NK-92 treated with Interleukin-12 subunit alpha and Interleukin-12 subunit beta, amount 100 ng/mL, for 24 hours (cell line): ENCODE measurements at regions not wholly inside any gene's neighbourhood (a gene's known extent, or its start where the extent isn't known, plus 50 kb on each side); places are given as distances from the start of the nearest gene placed in this dataset.

Experiments used
- DNase-seq: peaks from one replicate; lab custom pipeline; 2025; lab: John Stamatoyannopoulos, UW

DNA sequence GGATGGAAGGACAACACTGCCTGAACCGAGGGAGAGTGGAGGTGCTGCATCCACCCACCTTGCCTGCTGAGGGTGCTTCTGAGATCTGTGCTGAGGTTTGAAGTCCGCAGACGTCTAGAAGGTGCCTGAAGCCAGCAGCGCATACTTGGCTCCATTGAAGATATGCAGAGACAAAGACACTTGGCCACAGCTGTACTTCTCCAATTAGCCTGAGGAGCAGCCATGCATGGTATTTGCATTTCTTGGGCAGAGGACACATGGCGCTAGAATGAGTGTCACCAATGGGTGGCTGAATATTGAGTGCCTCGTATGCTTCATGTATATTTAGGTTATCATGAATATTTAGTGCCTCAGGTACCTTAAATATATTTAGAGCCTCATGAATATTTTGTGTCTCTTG is 128.7 kb upstream of the ATP6AP2 start:
- no peak for DNase-seq

DNA sequence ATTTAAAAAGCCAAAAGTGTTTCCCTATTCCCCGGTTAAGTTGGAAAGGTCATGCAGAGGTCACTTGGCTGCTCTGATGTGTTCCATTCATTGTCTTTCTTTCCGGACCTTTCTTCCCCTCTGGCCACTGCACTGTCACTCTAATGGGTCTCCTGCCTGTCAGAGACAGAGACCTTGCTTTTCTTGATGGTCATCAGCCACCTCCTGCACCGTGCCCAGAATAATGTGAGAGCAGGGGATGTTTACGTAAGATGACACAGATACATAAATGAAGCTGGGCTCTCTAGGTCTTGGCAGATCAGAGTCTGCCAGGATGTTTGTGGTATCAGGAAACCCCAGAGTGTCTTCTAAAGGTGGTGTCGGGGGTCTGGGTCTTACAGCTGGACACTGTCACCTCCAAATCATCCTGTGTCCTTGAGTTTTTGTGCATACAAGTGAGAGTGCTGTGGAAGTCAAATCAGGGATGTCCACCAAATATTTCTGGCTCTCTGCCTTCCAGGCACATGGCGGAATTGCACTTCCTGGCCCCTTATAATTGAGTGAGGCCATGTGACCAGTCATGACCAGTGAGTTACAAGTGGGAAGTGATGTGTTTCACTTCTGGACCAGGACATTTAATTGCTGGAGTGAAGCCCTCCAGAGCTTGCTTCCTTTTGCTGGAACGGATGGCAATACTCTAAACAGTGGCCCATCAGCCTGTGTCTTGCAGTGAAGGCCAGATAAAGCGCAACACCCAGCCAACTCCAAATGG is 130.6 kb upstream of the ATP6AP2 start:
- DNase-seq = no peak

DNA sequence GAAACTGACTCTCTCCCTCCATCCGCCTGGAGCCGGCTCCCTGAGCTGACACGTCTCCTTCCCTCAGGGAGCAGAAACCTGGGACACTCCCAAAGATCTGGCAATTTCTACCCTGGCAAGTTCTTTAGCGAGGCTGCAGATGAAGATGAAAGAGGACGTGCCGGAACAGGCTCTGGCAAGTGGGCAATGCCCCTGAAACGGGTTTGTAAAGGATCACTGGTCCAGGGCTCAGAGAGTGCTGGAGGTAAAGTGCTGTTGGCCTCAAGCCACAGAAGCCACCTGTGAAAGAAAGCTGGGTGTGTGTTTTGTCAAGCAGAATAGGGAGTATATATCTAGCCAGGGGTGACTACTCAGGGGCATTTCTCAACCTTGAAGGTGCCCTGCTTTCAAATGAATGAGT is 131.4 kb upstream of the ATP6AP2 start:
- DNase-seq = peak; percentile 4

DNA sequence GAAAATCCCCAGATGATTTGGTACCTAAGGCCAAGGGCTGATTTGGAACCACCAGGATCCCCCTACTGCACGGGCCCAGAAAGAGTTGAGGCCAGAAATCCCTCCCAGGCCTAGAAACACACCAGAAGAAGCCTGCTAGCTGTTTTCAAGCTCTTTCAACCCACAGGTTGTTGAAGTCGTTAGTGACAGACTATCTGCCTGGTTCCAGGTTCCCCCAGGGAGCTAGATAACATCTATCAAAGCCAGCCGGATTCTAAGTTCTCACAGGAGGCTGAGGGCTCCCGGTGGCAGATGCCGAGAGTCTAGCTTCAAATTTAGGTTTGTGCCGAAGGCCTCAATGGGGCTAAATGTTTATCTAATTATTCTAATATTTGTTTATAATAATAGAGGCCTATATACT is 132.0 kb upstream of the ATP6AP2 start:
- DNase-seq = no peak

DNA sequence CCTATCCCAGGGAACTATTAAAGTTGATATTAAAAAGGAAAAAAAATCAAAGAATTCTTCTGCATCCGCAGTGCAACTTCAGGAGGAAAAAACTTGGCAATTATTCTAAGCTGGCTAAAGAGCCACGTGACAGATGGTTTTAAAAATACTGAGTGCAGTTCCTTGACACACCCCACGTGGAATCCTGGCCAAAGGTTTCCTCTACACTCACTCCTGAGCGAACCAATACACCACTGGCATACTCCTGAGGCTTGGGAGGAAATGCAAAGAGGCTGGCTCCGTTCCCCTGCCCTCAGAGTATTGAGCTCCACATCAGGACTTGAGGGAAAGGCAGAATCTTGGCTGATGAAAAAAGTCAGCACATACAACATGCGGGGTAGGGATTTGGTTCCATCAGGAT is 133.8 kb upstream of the ATP6AP2 start:
- DNase-seq = no peak

DNA sequence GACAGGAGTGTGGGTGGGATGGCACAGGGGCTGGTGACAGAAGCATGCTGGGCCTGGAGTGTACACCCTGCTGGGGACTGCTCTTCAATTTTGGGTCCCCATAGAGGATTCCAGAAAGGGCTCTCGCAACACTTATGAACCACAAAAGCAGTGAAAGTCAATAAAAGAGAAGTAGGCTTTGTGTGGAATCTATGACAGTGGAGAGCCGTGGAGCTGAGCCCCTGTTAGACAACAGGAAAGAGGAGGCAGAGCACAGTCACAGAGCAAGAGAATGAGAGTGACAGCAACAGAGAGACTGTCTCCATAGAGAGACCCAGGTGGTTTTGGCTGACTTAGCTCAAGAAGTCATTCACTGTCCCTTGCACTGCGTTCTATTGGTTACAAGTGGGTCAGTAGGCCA is 135.1 kb upstream of the ATP6AP2 start:
- DNase-seq = no peak

DNA sequence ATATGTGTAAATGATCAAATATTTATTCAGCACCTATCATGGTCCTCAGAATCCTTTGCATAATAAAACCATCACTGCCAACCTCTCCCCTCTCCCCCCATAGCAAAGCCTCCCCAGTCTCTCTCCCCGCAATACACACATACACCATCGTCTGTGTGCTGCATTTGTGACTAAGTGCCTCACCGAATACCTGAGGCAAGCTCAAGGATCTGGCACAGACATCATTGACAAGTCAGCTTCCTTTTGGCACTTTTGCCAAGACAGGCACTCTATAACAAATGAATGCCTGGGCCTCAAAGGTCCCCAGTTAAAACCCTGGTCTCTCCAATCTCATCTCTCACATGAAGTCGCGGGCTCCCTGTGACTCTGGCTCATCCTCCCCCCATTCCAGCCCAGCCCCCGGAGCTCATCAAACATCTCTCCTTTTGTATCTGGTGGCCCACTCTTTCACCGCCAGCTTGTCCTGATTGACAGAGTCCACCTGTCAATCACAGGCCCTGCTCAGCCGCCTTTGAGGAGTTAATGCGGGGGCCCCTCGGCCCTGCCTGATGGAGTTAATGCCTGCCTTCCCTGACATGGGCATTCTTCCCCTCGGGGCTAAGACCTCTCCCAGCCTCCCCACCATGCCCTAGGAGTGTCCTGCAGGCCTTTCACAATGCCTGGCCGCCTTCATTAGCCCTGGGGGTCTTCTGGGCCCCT is 135.8 kb upstream of the ATP6AP2 start:
- no peak for DNase-seq

DNA sequence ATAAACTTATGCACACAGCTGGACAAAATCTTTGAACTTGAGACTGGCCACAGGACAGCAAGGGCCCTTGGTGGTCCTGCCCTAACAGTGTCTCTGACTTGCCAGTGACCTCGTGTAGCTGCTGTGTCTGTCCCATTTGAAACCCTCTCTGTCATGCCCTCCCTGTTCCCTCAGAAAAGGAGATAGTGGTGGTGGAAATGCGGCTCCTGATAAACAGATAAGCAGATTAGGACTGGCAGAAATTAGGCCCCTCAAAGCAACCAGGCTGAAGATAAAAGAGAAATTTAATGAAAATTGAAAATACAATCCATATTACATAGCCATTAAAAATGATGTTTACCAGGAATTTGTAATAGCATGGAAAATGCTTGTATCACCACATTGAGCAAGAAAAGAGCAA is 136.6 kb upstream of the ATP6AP2 start:
- DNase-seq = no peak

DNA sequence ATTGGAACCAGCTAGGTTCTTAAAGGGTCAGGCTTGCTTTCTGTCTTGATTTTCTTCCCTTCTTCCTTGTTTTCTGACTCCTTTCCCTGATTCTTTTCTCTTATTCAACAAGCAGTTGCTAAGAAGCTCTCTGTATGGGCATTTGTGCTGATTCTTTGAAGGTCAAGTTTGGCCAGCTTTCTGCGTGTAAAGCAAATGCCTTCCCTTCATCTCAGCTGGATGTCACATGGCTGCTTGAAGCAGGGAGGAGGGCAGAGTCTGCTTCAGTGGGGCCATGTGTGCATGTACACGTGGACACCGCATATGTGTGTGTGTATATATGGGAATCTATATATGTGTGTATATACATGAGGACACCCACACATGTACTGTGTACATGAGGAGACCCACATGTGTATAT is 139.9 kb upstream of the ATP6AP2 start:
- DNase-seq = no peak

DNA sequence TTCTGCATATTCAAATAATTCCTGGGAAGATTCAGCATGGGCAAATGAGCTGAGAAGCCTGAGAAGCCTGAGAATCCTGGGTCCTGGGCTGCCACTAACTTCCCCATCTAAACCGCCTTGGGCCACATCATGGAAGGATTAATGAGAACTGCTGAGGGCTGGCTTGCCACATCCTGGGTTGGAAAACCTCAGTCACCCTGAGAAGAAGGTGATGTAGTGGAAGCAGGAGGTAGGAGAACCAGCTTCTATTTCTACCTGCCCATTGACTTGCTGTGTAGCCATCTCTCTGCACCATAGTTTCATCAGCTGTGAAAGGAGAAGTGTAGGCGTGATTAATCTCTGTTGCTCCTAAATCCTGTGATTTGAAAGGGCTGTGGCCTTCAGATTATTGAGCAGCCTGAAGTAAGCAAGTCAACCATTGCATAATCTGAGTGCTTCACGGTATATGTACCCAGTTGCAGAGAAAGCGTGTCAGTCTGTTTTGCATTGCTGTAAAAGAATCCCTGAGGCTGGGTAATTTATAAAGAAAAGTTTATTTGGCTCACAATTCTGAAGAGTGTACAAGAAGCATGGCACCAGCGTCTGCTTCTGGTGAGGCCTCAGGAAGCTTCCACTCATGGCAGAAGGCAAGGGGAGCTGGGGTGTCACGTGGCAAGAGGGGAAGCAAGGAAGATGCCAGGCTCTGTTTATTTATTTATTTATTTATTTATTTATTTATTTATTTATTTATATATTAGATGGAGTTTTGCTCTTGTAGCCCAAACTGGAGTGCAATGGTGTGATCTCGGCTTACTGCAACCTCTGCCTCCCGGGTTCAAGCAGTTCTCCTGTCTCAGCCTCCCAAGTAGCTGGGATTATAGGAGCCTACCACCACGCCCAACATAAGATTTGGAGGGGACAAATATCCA is 140.9 kb upstream of the ATP6AP2 start:
- peak; percentile 2 for DNase-seq

DNA sequence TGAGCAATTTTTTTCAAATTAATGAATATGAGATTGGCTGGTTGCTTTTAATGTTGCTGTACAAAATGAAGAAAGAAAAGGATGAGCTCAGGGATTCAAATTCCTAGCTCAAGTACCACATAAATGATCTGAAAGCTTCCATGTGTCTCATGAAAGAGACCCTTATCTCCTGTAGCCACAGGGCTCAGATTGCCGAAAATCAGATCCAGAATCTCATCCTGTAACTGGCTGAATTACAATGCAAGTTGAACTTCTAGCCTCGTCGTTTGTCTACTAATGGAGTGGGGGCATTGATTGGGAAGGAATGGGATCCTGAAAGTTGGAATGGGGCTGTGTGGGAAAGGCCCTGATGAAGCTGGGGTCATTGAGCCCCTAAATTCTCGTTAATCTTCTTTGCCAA is 143.4 kb upstream of the ATP6AP2 start:
- no peak for DNase-seq

DNA sequence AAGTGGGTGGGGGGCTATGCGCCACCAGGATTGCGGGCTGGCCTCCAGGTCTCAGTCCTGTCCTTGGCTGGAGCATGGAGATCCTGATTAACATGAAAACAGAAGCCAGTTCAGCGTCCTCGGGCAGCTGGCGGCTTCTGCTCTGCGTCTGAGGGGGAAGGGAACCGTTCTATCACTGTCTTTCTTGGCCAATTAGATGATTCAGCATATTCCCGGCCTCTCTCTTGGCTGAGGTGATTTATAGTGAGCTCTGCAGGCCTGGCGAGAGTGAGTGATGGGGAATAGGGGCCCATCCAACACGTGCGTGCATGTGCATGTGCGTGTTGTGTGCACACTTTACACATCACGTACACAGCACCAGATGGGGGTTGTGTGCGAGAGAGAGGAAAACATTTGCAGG is 145.8 kb upstream of the ATP6AP2 start:
- DNase-seq = no peak

DNA sequence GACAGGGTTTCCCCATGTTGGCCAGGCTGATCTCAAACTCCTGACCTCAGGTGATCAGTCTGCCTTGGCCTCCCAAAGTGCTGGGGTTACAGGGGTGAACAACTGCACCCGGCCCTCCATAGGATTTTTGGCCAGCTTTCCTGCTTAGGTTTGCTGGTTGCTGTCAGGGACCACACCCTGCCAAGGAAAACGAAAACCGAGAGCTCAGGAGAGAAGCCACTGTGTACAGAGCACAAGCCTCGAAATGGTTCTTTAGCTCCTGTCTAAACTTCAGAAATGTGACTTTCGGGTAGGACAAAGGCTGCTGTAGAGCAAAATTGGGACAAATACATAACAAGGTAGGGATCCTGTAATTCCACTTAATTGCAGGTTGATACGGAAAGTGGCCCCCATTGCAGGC is 146.3 kb upstream of the ATP6AP2 start:
- DNase-seq = no peak

DNA sequence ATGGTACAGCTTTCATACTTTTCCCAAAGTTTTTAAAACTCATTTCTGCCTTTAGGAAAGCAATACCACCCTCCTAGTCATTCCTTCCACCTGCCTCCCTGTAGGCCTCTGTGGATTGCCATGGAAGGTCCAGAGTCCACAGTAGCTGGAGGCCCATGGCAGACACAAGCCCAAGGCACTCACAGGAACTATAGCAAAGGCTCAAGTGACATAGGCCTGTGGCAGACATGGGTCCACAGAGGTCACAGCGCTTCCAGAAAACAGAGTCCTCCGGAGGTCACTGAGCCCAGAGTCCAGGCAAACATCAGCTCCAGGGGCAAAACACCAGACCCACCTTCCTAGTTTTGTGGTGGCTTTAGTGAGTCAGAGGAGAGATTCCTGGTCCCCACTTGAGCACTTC is 147.6 kb upstream of the ATP6AP2 start:
- no peak for DNase-seq

DNA sequence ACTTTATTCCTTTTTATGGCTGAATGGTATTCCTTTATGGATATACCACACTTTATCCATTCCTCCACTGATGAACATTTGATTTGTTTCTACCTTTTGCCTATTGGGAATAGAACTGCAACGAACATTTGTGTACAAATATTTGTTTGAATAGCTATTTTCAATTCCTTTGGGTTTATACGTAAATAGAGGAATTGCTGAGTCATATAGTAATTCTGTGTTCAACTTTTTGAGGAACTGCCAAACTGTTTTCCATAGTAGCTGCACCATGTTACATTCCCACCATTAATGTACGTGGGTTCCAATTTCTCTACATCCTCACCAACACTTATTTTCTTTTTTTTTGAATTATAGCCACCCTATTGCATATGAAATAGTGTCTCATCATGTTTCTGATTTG is 156.5 kb upstream of the ATP6AP2 start:
- no peak for DNase-seq

DNA sequence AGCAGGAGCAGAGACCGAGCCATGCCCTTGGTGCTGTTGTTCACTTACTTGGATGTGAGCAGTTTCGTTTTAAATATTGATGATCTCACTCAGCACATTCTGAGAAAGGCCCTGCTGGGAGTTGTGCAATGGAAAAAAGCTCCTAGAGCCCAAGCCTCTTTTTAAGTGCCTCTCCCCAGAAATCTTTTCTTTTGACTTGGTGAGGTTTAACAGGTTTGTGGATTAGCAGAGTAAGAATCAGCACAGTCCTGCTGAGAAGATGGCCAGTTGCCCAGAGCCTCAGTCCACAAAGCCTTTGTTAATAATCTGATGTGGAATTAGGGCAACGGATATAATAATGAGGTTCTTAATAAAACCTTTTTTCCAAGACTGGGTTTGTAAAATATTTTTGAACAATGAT is 157.5 kb upstream of the ATP6AP2 start:
- DNase-seq = peak; percentile 32

DNA sequence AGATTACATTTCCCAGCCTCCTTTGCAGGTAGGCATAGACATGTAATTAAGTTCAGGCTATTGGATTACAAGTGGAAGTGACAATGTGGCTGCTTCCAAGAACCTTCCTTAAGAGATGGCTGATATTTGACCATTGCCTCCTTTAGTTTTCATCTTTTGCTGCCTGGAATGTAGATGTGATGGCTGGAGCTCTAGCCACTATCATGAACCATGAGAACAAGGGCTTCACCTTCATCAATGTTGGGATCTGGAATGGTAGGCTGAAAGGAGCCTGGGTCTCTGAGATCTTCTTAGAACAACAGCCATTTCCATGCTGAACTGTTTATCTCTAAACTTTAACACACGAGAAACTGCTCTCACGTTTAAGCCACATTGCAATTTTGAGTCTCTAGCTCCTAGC is 158.7 kb upstream of the ATP6AP2 start:
- no peak for DNase-seq

DNA sequence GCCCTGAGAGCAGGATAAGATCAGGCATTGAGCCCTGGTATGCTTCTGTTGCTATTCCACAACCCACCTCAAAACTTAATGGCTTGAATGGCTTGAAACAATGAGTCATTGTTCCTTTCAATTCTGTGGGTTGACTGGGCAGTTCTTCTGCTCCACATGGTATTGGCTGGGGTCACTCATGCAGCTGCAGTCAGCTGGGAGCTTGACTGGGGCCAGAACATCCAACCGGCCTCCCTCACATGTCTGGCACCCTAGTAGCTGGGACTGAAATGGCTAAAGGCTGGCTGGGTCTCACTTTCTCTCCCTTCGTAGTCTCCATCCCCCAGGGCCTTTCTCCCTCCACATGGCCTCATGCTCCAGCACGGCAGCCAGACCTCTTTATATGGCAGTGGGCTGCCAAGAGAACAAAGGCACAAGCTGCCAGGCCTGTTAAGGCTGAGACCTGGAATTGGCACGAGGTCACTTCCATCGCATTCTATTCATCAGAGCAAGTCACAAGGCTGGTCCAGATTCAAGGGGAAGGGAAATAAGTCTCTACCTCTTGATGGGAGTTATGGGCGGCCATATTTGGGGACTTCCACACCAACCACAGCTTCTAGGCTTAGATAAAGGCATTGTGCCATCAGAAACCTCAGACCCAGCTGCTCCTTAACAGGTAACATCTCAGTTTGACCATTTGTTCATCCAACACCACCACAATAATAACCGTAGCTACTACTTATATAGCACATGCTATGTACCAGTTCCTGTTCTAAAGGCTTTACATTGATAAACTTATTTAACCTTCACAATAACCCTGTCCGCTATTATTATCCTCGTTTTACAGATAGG is 159.7 kb upstream of the ATP6AP2 start:
- DNase-seq = peak; percentile 10

DNA sequence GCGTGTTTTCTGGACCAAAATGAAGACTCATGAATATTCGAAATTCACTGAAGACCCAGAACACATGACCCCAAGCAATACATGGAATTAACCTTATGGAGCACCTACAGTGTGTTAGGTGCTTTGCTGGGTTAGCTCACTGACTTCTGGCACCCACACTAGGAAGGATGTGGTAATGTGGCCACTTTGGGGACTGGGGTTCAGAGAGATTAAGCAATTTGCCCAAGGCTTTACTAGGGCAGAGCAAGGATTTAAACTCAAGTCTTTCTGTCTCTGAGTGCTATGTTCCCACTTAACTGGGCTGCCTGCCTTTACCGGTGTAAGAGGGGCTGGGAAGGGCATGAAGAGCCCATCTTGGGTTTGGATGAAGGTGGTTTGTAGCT is 162.0 kb upstream of the ATP6AP2 start:
- DNase-seq = peak; percentile 36

DNA sequence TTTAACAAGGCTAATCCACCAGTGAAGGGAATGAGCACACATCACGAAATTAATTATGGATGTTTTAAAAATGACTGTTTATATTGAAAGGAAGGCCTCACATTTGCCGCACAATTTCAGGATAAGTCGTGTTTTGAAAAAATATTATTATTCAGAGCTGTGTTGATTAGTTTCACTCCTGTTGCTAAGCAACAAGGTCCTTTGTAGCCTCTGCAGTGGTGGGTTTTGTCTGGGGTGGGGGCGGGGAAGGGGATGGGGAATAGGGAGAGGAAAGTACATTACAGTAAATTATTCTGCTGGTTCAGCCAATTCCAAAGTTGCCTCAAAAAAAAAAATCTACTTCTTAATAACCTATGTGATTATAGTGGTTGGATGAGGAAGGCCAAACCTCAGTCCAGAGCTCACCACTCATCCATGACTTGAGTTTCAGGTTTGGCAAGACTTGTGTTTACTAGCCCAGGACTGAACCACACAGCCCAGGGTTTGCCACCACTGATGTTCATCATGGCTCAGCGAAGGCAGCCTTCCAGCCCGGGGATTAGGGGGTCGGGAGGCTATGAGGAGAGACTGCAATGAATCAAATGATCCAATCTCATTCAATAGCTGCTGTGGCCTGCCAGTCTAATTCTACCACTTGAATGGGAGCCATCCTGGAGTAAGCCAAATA is 162.5 kb upstream of the ATP6AP2 start:
- peak; percentile 20 for DNase-seq

DNA sequence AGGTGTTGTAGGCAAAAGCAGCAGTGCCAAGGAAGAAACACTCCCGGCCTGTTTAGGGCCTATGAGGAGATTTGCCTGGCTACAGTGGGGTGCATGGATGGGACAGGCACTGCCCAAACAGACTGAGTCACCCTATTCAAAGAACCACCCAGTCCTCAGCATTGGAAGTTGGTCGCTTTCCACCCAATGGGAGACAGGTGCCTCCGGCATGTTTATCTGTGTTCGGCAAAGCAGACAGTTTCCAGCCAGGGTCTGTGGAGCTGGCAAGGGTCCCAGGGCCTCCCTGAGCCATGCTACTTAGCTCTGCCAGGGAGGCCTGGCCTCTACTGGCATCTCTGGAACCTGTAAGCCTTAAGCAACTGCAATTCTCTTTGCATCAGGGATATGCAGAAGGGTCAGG is 165.1 kb upstream of the ATP6AP2 start:
- no peak for DNase-seq
